ENCODE measurements at regions not wholly inside any gene's neighbourhood (a gene's known extent, or its start where the extent isn't known, plus 50 kb on each side); places are given as distances from the start of the nearest gene placed in this dataset.

DNA sequence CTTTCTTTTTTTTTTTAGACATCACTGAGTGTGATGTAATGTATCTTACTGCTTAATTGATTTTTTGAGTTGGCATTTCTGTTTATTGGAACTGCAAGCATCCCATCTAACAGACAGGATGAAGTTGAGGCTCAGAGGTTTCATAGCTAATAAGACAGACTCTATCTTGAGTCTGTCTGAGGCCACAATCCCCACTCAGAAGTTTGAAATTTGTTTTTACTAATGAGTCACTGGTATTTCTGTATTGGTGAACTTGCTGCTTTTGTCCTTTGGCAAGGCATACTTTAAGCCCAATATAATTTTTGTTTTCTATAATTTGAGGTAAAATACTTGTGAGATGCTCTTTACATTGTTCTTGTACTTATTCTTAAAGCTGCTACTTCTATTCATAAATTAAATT, 491.2 kb downstream of the PSAT1 start:
- no peak for DNase-seq (ENCODE audit: low spot score)

DNA sequence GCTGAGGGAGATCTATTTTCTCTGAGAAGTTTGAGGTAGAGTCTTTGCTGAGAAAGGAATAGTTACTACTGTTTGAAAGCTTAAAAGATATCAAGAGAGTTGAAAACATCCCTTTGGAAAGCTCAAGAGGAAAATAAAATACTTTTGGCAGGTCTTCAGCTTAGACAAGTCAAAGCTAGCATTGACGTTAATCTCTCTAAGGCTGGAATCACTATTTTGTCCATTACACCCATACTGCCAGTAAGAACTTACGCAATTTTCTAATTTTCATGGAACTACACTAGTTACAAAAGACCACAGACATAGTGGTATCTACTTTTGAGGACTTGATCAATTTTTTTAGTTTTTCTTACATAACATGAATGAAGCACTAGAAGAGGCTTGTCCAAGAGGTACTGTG, 494.9 kb downstream of the PSAT1 start:
- no peak for DNase-seq (ENCODE audit: low spot score)

DNA sequence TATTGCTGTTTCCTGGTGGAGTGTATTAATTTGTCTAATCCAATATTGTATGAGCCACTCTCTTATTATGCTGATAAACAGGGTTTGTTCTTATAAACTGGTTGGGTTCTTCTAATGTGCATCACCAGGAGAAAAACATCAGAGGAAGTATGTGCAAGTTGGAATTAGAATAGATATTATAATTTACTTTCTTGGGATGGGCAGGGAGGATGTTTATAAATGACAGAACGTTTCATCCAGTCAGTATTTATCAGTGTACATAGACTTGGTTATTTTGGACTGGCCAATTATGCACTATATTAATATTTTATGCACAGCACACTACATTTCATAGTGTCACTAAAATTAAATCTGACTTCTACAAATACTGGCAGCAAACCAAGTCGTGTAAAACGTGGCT, 495.8 kb downstream of the PSAT1 start:
- DNase-seq (ENCODE audit: low spot score), result no peak

DNA sequence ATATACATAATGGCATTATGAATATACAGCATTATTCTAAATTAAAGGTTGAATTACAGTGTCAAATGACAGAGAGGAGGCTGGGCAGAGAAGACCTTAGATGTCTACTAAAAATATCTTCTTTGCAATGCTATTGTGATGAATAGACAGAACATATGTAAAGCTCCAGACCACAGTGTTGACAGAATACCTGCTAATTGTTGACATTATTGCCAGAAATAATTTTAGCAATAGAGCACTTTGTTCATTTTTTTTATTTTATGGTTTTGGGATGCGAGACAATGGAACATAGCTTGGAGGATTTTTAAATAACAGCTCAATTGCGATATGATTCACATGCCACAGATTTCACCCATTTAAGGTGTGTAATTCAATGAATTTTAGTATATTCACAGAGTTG, 508.8 kb downstream of the PSAT1 start:
- no peak for DNase-seq (ENCODE audit: low spot score)

DNA sequence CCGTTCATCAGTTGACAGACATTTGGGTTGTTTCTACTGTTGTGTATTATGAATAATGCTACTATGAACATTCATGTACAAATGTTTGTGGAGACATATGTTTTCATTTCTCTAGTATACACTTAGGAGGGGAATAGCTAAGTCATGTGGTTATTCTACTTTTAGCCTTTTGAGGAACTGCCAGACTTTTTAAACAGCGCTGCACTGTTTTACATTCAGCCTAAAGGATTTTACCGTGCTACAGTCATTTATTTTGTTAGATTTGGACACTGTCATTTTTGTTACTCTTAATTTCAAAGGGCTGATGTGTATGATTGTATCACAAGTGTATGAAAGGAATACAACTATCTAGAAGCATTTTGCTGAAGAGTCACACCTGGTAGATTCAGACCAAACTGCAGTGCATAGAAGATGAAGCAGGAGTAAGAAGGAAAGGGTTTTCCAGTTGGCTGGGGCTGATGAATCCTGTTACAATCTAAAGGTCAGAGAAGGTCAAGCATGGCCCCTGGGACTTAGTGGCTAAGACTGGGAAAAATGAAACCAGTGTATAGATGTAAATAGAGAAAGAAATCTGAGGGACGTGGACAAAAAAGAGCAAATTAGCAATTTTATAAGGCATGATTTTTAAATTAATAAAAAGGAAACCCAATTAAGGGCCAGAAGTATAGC, 509.7 kb downstream of the PSAT1 start:
- peak; percentile 11 for DNase-seq (ENCODE audit: low spot score)

DNA sequence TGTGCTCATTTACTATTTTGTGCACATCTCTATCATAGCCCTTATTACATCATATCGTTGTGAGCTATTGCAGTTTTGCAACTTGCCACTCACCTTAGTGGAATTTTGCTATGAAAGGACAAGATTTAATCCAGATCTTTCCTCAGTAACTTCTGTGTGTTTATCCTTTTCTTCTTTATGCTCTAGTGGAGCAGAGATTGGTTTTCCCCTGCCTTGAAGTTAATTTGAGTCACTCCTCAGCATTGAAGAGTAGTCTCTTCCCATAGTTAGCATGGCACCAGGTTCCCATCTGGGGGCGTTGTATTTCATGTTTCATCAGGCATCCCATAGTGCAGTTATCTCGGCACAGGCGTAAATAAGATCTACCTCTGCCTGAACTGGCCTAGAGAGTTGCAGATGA, 510.4 kb downstream of the PSAT1 start:
- no peak for DNase-seq (ENCODE audit: low spot score)

DNA sequence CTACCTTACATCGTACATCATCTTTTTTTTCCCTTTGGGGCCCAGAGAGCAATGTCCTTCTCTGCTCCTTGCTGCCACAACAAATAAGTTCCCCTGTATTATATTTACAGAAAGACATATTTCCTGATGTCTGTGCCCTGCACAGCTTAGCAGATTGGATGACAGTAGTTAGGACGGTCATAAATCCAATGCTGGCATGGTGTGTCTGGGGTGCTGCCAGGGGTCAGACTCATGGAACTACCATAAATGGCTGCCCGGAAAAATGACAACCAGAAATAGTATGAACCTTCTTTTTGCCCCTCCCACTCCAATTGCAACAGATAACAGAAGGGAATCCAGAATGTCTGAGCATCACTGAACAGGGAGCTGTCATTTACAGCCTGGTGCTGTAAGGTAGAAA, 511.1 kb downstream of the PSAT1 start:
- DNase-seq (ENCODE audit: low spot score), result no peak

DNA sequence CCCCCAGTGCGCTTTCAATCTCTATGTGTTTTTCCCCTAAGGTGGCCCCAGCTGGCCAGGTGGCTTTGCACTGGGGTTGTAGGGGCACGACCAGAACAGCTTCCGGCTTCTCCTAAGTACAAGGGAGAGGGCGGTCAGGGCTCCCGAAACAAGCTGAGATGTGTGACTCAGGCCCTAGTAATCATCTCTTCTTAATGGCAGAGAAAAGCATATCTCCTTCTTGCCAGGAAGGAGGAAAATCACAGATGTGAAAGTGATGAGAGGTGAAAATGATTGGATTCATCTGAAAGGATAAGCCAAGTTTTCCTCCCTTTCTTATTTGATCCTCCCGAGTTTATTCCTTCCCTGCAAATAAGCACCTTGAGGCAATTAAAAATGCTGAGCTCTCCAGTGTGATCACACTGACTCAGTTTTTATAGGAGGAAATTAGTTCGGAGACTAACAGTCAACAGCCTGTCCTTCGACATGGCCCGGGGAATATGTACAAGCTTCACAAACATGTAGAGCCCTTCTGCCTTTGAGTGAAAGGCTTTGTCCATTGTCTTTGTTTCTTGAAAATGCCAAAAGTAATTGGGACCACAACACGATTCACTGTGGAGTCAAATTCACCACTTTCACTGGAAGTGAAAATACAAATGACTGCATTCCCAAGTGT, 514.8 kb downstream of the PSAT1 start:
- DNase-seq (ENCODE audit: low spot score), result peak; percentile 12

DNA sequence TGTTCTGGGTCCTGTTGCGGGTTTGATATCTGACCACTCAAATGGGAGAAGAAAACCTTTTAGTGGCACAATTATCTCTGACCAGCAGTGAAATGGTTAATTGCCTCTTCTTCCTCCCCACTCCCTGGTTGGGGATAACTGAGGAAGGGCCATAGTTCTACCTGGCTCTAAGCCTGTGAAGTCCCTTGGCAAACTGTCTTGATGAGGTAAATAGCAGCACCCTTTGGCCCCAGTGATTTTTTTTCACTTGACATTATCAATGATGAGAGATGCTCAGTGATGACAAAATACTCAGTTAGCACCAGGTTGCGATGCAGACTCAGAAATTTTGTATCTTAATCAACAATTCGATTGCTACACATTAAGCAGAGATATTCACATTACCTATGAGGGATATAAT, 515.7 kb downstream of the PSAT1 start:
- DNase-seq (ENCODE audit: low spot score), result no peak

DNA sequence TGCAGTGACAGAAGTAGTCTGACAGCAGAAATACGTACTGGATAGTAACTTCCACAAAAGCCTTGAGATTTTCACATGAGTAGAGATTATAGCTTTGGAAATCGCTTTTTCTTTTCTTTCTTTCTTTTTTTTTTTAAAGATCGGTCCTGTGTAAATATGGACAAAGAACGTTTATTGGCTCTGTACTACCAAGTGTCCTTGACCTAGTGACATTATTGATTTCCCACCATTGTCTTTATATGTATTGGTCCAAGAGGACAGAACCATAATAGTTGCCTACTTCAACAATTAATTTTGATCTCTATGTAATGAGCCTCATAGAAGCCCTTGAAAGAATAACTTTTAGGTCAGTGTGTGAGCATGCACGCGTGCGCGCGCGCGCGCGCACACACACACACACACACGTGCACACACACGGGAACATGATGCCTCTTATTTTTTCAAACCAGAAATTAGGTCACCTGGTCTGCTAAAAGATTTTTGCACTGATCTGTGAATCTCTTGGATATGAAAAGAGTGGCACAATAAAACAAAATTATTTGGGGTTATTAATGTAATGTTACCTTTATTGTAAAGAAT, 516.8 kb downstream of the PSAT1 start:
- no peak for DNase-seq (ENCODE audit: low spot score)

DNA sequence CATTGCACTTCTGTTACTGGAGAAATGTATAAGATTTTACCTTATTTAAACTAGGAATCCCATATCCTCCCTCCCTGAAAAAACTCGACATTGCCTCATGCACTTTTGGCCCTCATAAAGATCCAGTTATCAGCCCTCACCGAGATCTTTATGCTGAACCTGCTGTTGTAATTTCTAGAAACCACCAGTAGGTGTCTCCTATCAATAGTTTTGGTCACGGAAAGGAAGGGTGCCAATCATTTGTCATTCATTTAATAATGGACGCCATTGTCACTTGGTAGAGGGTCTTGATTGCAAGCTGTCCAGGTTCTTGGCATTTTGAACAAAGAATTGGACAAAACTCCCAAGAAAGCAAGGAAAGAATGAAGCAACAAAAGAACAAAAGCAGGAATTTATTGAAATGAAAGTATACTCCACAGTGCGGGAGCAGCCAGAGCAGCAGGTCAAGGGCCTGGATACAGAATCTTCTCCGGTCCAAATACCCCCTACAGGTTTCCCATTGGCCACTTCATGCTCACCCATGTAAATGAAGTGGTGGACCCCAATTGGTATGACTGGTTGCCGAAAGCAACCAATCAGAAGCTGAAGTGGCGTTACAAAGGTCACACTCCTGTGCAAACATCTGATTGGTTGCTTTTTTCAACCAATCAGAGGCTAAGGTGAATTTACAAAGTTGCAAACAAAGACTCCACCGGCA, 524.3 kb downstream of the PSAT1 start:
- DNase-seq (ENCODE audit: low spot score), result peak; percentile 12

DNA sequence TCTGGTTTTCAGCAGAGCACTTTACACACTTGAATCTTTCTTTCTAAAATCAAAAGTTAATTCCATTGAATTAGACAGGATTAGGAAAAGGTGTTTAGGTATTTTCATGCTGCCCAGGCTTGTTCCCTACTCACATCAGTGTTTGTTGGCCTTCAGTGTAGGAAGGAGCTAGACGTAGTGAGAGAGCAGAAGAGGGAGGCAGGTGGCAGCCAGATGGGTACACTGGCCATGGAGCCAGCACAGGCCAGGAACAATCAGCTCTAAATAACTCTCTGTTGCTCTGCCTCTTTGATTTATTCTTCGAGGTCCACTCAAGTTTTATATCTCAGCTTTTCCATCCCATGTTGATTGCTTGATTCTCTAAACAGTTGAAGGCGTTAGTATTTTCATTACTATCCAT, 529.6 kb downstream of the PSAT1 start:
- no peak for DNase-seq (ENCODE audit: low spot score)

DNA sequence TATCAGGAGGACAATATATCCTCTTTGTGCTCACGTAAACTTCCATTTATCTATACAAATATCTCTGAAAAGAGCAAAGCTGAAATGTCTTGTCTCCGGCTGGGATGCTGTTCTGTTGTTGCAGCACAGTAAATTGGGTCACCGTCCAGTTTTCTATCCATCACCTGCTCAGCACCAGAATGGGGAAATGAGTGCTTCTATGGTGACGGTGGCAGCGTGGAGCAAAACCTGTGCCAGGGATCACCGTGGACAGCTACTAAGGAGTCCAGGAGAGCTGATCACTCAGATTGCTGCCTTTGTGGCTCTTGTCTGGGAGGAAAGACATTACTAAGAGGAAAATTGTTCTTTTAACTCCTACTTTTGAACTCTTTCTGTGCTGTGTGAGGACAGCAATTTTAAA, 531.6 kb downstream of the PSAT1 start:
- no peak for DNase-seq (ENCODE audit: low spot score)

DNA sequence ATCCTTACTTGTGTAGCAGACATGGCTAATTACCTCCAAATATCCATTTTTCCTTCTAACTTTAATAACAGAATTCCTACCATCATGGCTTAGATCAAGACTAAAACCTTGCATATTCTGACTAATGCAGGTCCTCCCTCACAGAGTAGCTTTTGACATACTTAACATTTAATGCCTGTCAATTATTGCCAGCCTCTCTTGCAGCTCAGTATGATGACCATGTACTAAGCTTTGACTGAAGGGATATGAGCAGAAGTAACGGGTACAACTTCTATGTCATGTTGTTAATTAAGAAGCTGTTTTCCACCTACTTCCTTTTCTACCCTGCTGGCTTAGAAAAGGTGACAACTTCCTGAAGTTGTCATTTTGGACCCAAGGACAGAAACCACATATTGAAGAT, 533.4 kb downstream of the PSAT1 start:
- no peak for DNase-seq (ENCODE audit: low spot score)

DNA sequence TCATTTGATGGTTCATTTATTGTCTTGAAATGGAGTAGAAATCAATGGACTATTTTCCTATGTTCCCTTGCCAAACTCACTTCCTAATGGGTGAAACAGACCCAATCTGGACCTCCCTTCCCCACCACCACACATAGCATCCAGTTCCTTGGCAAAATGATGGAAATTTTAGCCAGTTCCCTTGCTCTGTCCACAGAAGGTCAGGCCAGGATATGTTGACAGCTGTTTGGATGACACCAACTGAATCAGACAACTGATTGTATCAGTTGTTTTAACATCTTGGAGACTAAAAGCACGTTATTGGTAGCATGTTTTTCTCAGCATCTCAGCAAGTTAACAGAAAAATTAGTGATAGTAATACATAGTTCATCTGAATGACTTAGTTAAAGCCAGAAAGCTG, 534.8 kb downstream of the PSAT1 start:
- DNase-seq (ENCODE audit: low spot score), result no peak

DNA sequence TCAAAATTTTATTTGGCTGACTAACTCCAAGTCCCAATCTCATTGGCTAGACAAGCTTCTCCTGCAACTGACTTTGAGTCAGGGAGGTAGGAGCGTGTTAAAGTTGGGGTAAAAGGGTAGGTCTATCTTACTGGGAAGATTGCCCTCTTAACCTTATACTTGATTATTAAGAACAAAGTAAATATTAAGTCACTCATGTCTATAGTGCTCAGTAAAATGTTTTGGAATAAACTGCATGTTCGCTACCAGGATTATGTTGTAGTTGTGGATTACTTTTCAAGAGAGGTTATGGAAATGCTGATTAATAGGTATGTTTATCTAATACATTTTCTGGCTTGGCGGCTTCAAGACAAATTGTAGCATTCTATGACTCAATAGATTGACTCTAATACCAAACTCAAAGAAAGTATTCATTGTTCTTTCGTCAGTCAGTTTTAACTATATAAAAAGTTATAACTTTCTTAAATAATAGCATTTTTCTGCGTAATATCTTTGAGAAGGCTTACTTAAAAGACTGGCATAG, 539.1 kb downstream of the PSAT1 start:
- DNase-seq (ENCODE audit: low spot score), result no peak

DNA sequence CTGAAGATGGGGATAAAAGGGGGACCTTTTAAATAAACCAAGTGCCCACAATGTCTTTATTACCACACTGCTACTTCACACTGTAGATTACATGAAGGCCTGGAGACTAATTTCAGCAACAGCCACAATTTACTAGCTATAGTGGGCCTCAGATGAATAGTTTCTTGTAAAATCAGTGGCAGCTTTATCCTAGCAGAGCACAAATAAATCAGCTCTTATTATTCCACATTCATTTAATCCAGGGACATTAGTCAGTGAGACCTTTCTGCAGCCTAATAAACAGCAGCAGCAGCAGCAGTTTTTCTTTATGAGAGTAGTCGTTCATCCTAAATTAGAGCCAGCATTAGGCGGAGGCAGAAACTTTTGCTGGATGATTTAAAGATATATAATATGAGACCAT, 542.3 kb downstream of the PSAT1 start:
- peak; percentile 51 for DNase-seq (ENCODE audit: low spot score)

DNA sequence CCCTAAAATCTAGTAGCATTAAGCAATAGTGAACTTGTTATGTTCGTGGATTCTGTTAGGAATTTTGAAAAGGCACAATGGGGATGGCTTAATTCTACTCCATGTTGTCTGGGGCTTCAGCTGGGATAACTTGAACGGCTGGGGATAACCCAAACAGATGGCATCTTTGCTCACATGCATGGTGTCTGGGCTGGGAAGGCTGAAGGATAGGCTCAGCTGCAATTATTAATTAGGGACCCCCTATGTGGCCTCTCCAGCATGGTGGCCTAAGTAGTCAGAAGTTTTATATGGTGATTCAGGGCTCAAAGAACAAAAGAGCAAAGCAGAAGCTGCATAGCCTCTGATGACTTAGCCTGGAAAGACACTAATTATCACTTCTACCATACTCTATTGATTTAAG, 551.1 kb downstream of the PSAT1 start:
- DNase-seq (ENCODE audit: low spot score), result no peak

DNA sequence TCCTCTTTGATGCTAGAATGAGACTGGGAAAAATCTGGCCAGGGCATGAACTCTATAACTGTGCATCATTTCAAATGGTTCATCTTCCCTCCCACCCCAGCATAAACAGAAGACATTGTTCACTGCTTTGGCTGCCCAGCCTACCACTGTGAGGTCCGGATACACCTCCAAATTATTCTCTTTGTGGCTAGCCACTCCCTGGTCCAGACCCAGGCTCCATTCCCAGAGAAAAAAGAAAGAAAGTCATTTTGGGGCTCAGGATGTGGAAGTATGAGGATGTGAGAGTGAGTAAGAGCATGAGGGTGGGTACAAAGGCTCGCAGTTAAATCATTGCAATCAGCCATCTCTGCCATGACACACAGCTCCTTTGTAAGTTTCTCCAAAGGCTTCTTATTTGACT, 559.2 kb downstream of the PSAT1 start:
- no peak for DNase-seq (ENCODE audit: low spot score)

DNA sequence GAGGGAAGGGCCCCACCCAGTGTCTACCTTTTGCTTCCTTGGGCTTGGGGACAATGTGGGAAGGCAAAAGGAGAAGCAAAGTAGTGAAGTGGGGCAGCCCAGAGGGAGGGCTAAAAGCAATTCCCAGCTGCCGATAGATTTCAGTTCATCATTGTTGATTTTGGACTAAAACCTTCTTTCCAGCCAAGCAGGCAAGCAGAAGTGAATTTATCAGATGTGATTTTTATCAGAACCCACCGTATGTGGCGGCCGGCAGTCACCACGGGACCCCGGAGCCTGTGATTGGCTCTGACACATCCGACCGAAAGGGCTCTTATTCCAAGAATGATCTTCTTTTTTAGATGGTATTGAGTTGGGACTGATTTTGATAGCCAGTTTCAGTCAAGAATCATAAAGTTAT, 559.9 kb downstream of the PSAT1 start:
- DNase-seq (ENCODE audit: low spot score), result no peak

DNA sequence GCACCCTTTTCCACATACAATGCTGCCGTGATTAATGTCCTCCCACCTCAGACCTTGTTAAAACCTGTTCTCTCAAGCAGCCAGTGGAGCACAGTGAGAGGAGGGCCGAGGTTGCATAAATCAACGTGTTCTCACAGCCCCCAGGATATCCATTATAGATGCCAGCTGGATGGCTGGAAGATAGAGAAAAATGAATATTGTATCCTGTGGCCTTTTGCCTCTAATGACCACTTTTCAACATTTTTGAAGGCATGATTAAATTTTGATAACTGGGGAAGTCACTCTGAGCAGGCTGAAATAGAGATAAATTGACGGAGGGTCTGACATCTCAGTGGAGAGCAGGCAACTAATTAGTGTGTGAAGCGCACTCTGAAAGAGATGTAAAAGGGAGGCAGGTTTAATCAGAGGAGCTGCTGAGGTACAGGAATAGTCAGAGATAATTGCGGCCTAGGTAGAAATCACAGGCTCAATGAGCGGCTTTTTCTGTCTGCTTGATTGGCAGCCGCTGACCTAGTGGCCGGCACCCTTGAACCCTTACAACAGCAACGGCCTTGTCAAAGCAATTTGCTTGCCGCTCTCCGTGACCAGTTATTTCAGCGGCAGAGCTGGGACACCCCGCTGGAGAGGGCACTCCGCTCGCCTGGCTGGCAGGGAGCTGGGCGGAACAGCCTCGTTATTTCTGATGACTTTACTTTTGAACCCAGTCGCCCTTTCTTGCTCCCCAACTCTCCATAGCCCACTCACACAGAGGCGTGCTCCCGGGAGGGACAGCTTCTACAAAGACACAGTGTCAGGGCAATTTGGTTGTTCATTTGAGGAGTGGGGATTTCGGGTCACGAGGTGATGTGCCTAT, 560.7 kb downstream of the PSAT1 start:
- peak; percentile 30 for DNase-seq (ENCODE audit: low spot score)

DNA sequence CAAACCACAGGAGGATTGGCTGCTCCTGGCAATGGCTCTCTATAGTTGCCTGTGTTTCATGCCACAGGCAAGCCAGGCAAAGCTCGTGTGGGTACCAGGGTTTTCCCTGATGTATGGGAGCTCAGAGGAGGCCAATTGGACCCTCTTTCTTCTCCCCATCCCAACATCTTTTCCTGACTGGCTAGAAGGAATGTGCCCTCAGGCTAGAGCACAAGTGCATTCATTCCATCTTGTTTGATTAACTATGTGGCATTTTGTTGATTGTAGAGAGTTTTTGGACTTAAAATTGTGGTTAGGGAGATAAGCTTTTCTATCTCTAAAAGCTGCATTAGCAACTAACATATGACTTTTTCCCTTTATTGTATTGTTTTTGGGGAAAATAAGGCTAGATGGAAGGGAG, 561.3 kb downstream of the PSAT1 start:
- no peak for DNase-seq (ENCODE audit: low spot score)

Measured in umbilical cord (tissue), 1 donor.